Spleen (tissue), 11 donors: ENCODE measurements at regions not wholly inside any gene's neighbourhood (a gene's known extent, or its start where the extent isn't known, plus 50 kb on each side); places are given as distances from the start of the nearest gene placed in this dataset.

ENCODE experiments used
- DNase-seq: peaks from one replicate; pipeline ENCODE4 v3.0.0-alpha.2; 2020
- H3K27ac ChIP-seq, 8 donors: fragments of 200-600 bp; sonication (generic) in 7 of 8; 1 replicate in 4 of 8; 2 replicates in 4 of 8; pipeline versions ENCODE4 v1.5.0 to v1.8.0; 2016 to 2021; ENCODE audit warnings: inconsistent platforms in 4 of 8, mild to moderate bottlenecking in 4 of 8, moderate library complexity in 1 of 8
- H3K27me3 ChIP-seq, 7 donors: fragments of 200-600 bp; sonication (generic) in 6 of 7; replicated peaks in 1 of 7; 1 replicate in 4 of 7; 2 replicates in 3 of 7; pipeline versions ENCODE4 v1.5.0 to v1.8.0; 2016 to 2021; ENCODE audit warnings: inconsistent platforms in 3 of 7, mild to moderate bottlenecking in 1 of 7
- H3K36me3 ChIP-seq, 6 donors: fragments of 200-600 bp; sonication (generic) in 5 of 6; 1 replicate in 4 of 6; 2 replicates in 2 of 6; pipeline versions ENCODE4 v1.5.0 to v1.8.0; 2016 to 2021; ENCODE audit warnings: inconsistent platforms in 2 of 6
- H3K4me1 ChIP-seq, 6 donors: fragments of 200-600 bp; sonication (generic) in 5 of 6; 1 replicate in 3 of 6; 2 replicates in 3 of 6; pipeline versions ENCODE4 v1.5.0 to v1.8.0; 2016 to 2021; ENCODE audit warnings: inconsistent platforms in 3 of 6
- H3K4me3 ChIP-seq, 8 donors: fragments of 200-600 bp; sonication (generic) in 7 of 8; 1 replicate in 4 of 8; 2 replicates in 4 of 8; pipeline versions ENCODE4 v1.5.0 to v1.8.0; 2016 to 2021; ENCODE audit warnings: inconsistent platforms in 4 of 8, mild to moderate bottlenecking in 4 of 8, moderate library complexity in 2 of 8
- H3K9me3 ChIP-seq, 8 donors: fragments of 200-600 bp; sonication (generic) in 7 of 8; 1 replicate in 4 of 8; 2 replicates in 4 of 8; pipeline versions ENCODE4 v1.5.0 to v1.8.0; 2016 to 2021; ENCODE audit warnings: inconsistent platforms in 4 of 8
- POLR2A ChIP-seq, 3 donors: fragments of 450-650 bp; IDR thresholded peaks; one replicate each; pipeline ENCODE4 v1.5.1; 2017; ENCODE audit warnings: antibody characterized with exemption in 3 of 3, mild to moderate bottlenecking in 1 of 3
- POLR2AphosphoS5 ChIP-seq, 3 donors: sonication (generic); formaldehyde crosslinking; IDR thresholded peaks; one replicate each; pipeline ENCODE4 v1.5.1; 2017; ENCODE audit warnings: antibody characterized with exemption in 3 of 3
- WGBS, 5 donors: extraction: QIAGEN DNeasy Blood & Tissue Kit in 3 of 5; methylation state at CpG; one replicate each; pipeline versions ENCODE4 v1.1.5 to v1.1.7; 2013 to 2018; 5-methylcytosine and 5-hydroxymethylcytosine counted together
- intact Hi-C: fragments of 100-400 bp; cut with DNase I; formaldehyde crosslinking; loops from one replicate; pipeline ENCODE4 v1.15.0; 2023; ENCODE audit warnings: low total_unique reads
- TF ChIP-seq, protein P1 (sequence below), 11 experiments: fragments of 200-600 bp in 7 of 11; fragments of 450-650 bp in 4 of 11; sonication (generic) in 4 of 11; IDR thresholded peaks in 8 of 11; conservative IDR thresholded peaks in 3 of 11; 1 replicate in 7 of 11; 2 replicates in 4 of 11; pipeline versions ENCODE4 v1.4.0 to v1.8.0; 2016 to 2021; ENCODE audit warnings: antibody characterized with exemption in 11 of 11, inconsistent platforms in 4 of 11, mild to moderate bottlenecking in 1 of 11
- donor health status: healthy with polysubstance abuse.
- donor health status: DM: no; HTN: no; CAD: no; lungs with moderate emphysema.
- donor health status: DM: no; HTN: no; CAD: no.
- donor health status: Bipolar disorder and iron deficiency.
- donor health status: healthy.
- donor health status: DM: no; HTN: no; CAD: no.
- donor health status: DM: yes; HTN: yes; CAD: no.

DNA sequence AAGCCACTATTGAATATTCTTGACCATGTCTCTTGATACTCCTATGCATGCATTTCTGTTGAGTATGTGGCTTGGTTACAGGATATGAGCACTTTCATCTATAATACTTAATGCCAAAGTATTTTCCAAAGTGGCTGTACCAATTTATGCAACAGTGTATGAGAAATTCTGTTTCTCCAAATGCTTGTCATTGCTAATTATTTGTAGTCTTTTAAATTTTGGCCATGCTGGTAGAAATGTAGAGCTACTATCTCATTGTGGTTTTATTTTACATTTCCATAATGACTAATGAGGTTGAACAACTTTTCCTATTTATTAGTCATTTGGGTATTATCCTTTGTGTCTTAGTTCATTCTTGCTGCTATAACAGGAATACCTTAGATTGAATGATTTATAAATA lies 71.4 kb upstream of the TSPAN2 start:
- no peaks in the 10 kb centered on the region for H3K9me3 ChIP-seq
- H3K27me3 ChIP-seq, result peaks cover 0 to 6% (median 0%) of the 10 kb centered on the region in 7 donors
- intact Hi-C loops, result no loop called here
- DNase-seq, result no peak
- no peak overlapping the region for H3K27ac ChIP-seq
- TF ChIP-seq, protein P1, sequence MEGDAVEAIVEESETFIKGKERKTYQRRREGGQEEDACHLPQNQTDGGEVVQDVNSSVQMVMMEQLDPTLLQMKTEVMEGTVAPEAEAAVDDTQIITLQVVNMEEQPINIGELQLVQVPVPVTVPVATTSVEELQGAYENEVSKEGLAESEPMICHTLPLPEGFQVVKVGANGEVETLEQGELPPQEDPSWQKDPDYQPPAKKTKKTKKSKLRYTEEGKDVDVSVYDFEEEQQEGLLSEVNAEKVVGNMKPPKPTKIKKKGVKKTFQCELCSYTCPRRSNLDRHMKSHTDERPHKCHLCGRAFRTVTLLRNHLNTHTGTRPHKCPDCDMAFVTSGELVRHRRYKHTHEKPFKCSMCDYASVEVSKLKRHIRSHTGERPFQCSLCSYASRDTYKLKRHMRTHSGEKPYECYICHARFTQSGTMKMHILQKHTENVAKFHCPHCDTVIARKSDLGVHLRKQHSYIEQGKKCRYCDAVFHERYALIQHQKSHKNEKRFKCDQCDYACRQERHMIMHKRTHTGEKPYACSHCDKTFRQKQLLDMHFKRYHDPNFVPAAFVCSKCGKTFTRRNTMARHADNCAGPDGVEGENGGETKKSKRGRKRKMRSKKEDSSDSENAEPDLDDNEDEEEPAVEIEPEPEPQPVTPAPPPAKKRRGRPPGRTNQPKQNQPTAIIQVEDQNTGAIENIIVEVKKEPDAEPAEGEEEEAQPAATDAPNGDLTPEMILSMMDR (IDR thresholded peaks at IDR 0.05 in 8 of 11, conservative IDR thresholded peaks at IDR 0.05 in 3 of 11), result no peak
- TF ChIP-seq POLR2A (IDR thresholded peaks at IDR 0.05) (no peak), POLR2AphosphoS5 (IDR thresholded peaks at IDR 0.05) (no peak)
- no peak overlapping the region for H3K4me3 ChIP-seq
- no peaks in the 10 kb centered on the region for H3K36me3 ChIP-seq
- no peaks in the 10 kb centered on the region for H3K4me1 ChIP-seq

DNA sequence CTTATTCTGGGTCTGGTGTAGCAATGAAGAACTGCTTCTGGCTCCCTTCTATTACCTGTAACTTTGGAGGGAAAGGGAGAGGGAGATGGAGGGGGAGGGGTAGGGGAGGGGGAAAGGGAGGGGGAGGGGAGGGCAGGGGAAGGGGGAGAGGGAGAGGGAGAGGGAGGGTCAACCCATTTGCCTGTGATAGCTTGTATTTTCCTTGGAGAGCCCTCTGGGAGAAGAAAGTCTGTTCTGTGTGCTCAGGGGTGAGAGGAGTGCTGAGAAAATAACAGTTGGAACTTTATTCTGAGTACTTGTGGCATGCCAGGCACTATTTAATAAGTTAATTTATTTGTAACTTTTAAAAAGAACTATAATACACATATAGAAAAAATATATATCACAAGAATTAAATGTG lies 70.7 kb upstream of the TSPAN2 start:
- H3K36me3 ChIP-seq, result no peaks in the 10 kb centered on the region
- H3K27me3 ChIP-seq, result peaks cover 0 to 6% (median 0%) of the 10 kb centered on the region in 7 donors
- H3K9me3 ChIP-seq, result no peaks in the 10 kb centered on the region
- H3K27ac ChIP-seq, result no peak overlapping the region
- H3K4me3 ChIP-seq, result no peak overlapping the region
- no peak for TF ChIP-seq POLR2AphosphoS5 (IDR thresholded peaks at IDR 0.05)
- no peak for TF ChIP-seq POLR2A (IDR thresholded peaks at IDR 0.05)
- TF ChIP-seq, protein P1 (IDR thresholded peaks at IDR 0.05 in 8 of 11, conservative IDR thresholded peaks at IDR 0.05 in 3 of 11), result no peak
- intact Hi-C loops, result no loop called here
- DNase-seq, result no peak
- H3K4me1 ChIP-seq, result no peaks in the 10 kb centered on the region

DNA sequence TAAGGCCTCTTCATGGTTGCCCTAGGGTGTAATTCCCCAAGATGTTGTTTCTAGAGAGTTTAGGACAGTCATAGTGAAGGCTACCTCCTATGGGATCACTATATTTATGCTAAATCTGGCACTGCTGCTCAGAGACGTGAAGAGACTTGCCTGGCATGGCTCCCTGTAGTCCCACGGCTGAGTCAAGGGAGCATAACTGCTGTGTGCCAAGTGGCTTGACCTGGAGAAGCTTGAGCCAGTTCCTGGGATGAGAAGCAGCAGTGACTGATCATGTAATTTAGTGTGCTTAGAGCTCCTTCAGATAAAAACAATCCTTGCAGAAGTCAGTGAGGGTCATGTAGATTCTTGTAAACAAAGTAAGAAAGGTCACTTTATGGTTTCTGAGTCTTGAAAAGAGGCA lies 68.9 kb upstream of the TSPAN2 start:
- no peaks in the 10 kb centered on the region for H3K36me3 ChIP-seq
- no peaks in the 10 kb centered on the region for H3K4me1 ChIP-seq
- TF ChIP-seq POLR2A (IDR thresholded peaks at IDR 0.05), result no peak
- TF ChIP-seq POLR2AphosphoS5 (IDR thresholded peaks at IDR 0.05), result no peak
- TF ChIP-seq, protein P1 (IDR thresholded peaks at IDR 0.05 in 8 of 11, conservative IDR thresholded peaks at IDR 0.05 in 3 of 11), result no peak
- peaks cover 0 to 6% (median 0%) of the 10 kb centered on the region in 7 donors for H3K27me3 ChIP-seq
- no peak overlapping the region for H3K4me3 ChIP-seq
- 55 to 75% (median 67%) methylated on average over 2 of the region's 2 CpGs for WGBS, 5 donors
- no peak for DNase-seq
- no peak overlapping the region for H3K27ac ChIP-seq
- H3K9me3 ChIP-seq, result no peaks in the 10 kb centered on the region
- intact Hi-C loops, result no loop called here

DNA sequence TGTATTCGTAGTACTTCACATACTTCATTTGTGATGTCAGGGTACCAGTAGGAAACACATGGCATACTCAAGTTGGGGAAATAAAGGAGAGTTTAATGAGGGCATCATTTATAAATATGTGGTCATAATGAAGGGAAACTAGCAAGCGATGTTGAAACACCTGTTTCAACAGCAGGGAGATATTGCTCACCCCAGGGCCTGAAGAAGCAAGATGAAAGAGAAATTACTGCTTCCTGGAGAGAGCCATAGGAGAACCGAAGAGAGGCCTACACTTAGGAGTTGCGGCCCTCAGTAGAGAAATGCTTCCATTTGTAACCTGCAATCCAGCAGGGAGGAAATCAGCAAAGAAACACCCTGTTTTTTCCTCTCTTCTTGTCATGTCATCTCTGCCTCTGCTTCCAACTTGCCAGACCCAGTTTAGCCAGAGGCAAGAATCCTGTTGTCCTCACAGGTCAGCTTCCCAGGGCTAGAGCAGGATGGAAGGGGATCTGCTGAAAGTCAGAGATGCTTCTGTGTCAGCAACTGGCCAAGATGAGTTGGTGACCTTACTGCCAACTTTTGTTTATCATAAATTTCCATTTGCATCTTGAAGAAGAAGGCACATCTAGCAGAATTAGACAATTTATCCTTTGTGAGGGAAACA lies 67.6 kb upstream of the TSPAN2 start:
- intact Hi-C loops, result no loop called here
- Histone ChIP-seq H3K27me3 (peaks cover 0 to 3% (median 0%) of the 10 kb centered on the region in 7 donors), H3K4me1 (no peaks in the 10 kb centered on the region), H3K9me3 (no peaks in the 10 kb centered on the region), H3K36me3 (no peaks in the 10 kb centered on the region), H3K4me3 (no peak overlapping the region), H3K27ac (no peak overlapping the region)
- no peak for DNase-seq
- WGBS, 5 donors, result 63 to 84% (median 79%) methylated on average over 4 of the region's 4 CpGs
- TF ChIP-seq, protein P1 (IDR thresholded peaks at IDR 0.05 in 8 of 11, conservative IDR thresholded peaks at IDR 0.05 in 3 of 11), result no peak
- TF ChIP-seq POLR2A (IDR thresholded peaks at IDR 0.05), result no peak
